Cardiac muscle cell (in vitro differentiated cells and primary cell): ENCODE measurements at regions not wholly inside any gene's neighbourhood (a gene's known extent, or its start where the extent isn't known, plus 50 kb on each side); places are given as distances from the start of the nearest gene placed in this dataset.

Experiments used
- DNase-seq, 2 donors: peaks; one replicate each; pipeline versions ENCODE4 v3.0.0 to v3.0.0-alpha.2; 2010 to 2017; ENCODE audit warnings: low read depth in 1 of 2, low spot score in 1 of 2
- H3K27ac ChIP-seq: fragments of 200-600 bp; sonication (generic); 2 replicates; pipeline ENCODE4 v1.5.1; 2016
- H3K27me3 ChIP-seq: fragments of 200-600 bp; sonication (generic); 2 replicates; pipeline ENCODE4 v1.6.0; 2016; ENCODE audit warnings: control low read depth
- H3K36me3 ChIP-seq: fragments of 200-600 bp; sonication (generic); 2 replicates; pipeline ENCODE4 v1.5.1; 2016; ENCODE audit warnings: control low read depth
- H3K4me1 ChIP-seq: fragments of 200-600 bp; sonication (generic); 2 replicates; pipeline ENCODE4 v1.8.1; 2017; ENCODE audit warnings: low read depth, mild to moderate bottlenecking, mixed run types
- H3K4me3 ChIP-seq: fragments of 200-600 bp; sonication (generic); 2 replicates; pipeline ENCODE4 v1.5.1; 2016; ENCODE audit warnings: mild to moderate bottlenecking
- H3K9me3 ChIP-seq: fragments of 200-600 bp; sonication (generic); 2 replicates; pipeline ENCODE4 v1.5.1; 2017; ENCODE audit warnings: low read depth, mild to moderate bottlenecking, control low read depth
- TF ChIP-seq, protein P1 (sequence below): IDR thresholded peaks from 2 replicates; pipeline ENCODE4 v1.5.1; 2012; ENCODE audit warnings: low read depth, mild to moderate bottlenecking, low read length

DNA sequence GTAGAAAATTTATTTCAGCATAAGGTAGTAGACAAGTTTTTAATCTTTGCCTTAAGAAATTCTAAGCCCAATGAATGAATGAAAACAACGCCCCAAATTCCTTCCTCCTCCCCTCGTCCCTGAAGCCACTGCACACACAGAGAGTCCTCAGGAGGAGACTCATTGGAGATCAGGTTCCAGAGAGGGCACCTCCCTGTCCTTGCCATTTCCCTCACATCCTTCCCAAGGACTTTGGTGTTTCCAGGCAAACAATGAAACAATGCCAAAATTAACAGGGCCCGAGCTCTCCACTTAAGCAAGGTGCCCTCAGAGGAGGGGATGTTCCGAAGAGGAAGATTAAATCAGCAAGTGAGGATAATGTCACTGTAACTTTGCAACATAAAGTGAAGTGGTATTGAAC lies 240.7 kb downstream of the DCDC2C start:
- no peak overlapping the region for H3K27ac ChIP-seq
- no peaks in the 10 kb centered on the region for H3K4me1 ChIP-seq
- no peaks in the 10 kb centered on the region for H3K36me3 ChIP-seq
- H3K9me3 ChIP-seq: no peaks in the 10 kb centered on the region
- no peak overlapping the region for H3K4me3 ChIP-seq
- DNase-seq: no peak
- TF ChIP-seq, protein P1, sequence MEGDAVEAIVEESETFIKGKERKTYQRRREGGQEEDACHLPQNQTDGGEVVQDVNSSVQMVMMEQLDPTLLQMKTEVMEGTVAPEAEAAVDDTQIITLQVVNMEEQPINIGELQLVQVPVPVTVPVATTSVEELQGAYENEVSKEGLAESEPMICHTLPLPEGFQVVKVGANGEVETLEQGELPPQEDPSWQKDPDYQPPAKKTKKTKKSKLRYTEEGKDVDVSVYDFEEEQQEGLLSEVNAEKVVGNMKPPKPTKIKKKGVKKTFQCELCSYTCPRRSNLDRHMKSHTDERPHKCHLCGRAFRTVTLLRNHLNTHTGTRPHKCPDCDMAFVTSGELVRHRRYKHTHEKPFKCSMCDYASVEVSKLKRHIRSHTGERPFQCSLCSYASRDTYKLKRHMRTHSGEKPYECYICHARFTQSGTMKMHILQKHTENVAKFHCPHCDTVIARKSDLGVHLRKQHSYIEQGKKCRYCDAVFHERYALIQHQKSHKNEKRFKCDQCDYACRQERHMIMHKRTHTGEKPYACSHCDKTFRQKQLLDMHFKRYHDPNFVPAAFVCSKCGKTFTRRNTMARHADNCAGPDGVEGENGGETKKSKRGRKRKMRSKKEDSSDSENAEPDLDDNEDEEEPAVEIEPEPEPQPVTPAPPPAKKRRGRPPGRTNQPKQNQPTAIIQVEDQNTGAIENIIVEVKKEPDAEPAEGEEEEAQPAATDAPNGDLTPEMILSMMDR: no peak
- no peaks in the 10 kb centered on the region for H3K27me3 ChIP-seq

DNA sequence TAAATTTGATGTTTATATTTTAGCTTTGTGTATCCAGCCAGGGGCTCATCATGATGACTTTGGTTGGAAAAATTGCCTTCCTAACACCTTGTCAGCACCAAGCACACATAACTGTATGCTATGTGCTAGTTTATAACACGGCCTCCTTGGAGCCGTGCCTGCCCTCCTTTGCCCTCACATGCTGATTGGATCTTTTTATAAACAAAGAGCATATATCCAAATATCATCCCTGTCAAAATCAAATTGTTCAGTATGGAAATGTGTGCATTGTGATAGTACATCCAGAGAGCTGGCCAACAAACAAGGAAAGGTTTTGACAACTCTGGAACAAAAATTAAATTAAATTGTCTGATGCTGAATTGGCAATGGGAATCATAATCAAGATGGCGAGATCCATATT lies 241.5 kb downstream of the DCDC2C start:
- H3K4me3 ChIP-seq: no peak overlapping the region
- TF ChIP-seq, protein P1: no peak
- no peak for DNase-seq
- H3K4me1 ChIP-seq: no peaks in the 10 kb centered on the region
- H3K9me3 ChIP-seq: no peaks in the 10 kb centered on the region
- H3K27ac ChIP-seq: no peak overlapping the region
- no peaks in the 10 kb centered on the region for H3K36me3 ChIP-seq
- no peaks in the 10 kb centered on the region for H3K27me3 ChIP-seq

DNA sequence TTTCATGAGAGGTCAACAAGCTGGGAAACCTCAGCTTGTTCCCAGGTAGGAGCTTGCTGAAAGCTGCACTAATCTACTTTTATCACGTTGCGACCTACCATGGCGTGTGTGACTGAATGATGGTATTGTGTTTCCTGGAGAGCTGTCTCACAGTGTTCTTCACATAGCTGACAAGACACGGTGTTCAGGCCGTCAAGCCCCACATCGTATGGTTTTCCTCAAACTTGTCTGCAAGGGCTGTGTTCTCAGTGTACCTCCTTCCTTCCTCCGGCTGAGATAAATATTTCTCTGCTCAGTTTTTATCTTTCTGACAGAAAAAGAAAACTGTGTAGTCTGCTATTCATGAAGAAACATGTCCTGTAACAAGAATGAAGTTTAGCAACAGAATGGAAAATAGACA lies 244.8 kb downstream of the DCDC2C start:
- no peak overlapping the region for H3K27ac ChIP-seq
- H3K9me3 ChIP-seq: peaks cover 3% of the 10 kb centered on the region
- H3K4me1 ChIP-seq: no peaks in the 10 kb centered on the region
- no peaks in the 10 kb centered on the region for H3K36me3 ChIP-seq
- DNase-seq: peak in 1 of 2 donors; percentile 34
- H3K27me3 ChIP-seq: no peaks in the 10 kb centered on the region
- no peak overlapping the region for H3K4me3 ChIP-seq
- TF ChIP-seq, protein P1: no peak

DNA sequence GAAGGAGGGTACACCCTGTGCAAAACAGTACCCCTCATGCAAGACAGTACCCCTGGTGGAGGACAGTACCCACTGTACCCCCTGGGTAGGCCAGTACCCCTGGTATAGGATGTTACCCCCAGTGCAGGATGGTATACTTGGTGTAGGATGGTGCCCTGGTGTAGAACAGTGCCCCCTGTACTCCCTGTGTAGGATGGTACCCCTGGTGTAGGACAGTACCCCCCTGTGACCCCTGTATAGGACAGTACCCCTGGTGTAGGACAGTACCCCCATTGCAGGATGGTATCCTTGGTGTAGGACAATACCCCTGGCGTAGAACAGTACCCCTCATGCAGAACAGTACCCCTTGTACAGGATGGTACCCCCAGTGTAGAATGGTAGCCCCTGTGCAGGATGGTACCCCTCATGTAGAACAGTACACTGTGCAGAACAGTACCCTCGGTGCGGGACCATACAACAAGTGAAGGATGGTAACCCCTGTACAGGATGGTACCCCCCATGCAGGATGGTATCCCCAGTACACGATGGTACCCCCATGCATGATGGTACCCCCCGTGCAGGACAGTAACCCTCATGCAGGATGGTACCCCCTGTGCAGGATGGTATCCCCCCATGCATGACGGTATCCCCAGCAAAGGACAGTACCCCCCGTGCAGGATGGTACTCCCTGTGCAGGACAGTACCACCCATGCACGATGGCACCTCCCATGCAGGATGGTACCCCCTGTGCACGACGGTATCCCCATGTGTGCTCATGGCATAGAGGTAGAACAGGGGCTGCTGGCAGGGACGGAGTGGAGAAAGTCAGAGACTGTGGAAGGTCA lies 248.0 kb downstream of the DCDC2C start:
- TF ChIP-seq, protein P1: no peak
- H3K27me3 ChIP-seq: no peaks in the 10 kb centered on the region
- DNase-seq: no peak
- no peak overlapping the region for H3K27ac ChIP-seq
- peaks cover 3% of the 10 kb centered on the region for H3K9me3 ChIP-seq
- H3K4me3 ChIP-seq: no peak overlapping the region
- H3K4me1 ChIP-seq: no peaks in the 10 kb centered on the region
- H3K36me3 ChIP-seq: no peaks in the 10 kb centered on the region

DNA sequence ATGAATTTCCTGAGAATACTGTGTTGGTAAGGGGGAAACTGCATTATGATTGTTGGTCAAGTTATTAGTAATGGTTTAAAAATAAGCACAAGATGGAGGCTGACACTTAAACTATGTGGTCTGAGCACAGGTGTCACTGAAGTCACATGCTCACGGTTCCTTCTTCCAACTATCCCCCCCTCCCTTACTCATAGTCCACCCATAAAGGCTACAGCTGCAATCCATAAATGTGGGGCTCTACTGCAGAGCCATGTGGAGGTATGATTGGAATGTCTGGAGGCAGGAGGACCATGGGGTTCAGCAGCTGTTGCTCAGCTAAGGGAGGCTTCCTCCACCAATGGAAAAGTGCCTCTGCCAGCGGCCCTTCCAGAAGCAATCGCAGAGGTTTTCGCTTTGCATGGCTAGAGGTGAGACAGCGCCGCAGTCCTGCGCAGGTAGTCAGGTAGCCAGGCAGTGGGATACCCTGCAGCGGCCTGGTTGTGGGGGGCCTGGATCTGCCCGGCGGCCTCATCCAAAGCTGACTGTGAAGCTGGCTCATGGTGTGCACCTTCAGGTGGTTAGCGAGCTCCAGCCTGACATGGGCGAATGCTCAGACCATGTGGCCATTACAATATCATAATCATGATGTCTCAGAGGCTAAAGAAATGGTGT lies 249.6 kb downstream of the DCDC2C start:
- Histone ChIP-seq H3K4me1 (no peaks in the 10 kb centered on the region), H3K27ac (no peak overlapping the region), H3K27me3 (peaks cover 6% of the 10 kb centered on the region), H3K9me3 (peaks cover 3% of the 10 kb centered on the region), H3K4me3 (no peak overlapping the region), H3K36me3 (no peaks in the 10 kb centered on the region)
- TF ChIP-seq, protein P1: no peak
- no peak for DNase-seq
